GM18507 (cell line): ENCODE measurements at regions not wholly inside any gene's neighbourhood (a gene's known extent, or its start where the extent isn't known, plus 50 kb on each side); places are given as distances from the start of the nearest gene placed in this dataset.
"Not testable (repeated sequence)": the region's sequence is repeated elsewhere in the genome, so short reads cannot be mapped to it uniquely, and the experiment has no call there.

Experiments used
- DNase-seq: peaks from one replicate; pipeline ENCODE4 v3.0.0; 2011; ENCODE audit warnings: low read depth; ENCODE audit not compliant: insufficient read length; ENCODE audit errors: extremely low spot score
- FAIRE-seq: peaks from 2 replicates; lab custom pipeline; 2011; peaks lifted over from hg19 to GRCh38; lab: Jason Lieb, UNC

- no peak for FAIRE-seq
- no peak for DNase-seq
These were observed 91.3 kb upstream of the ABI1 start for GRCh38 chr10:26952094-26952493.

- no peak for DNase-seq
- FAIRE-seq, result no peak
These were observed 90.9 kb upstream of the ABI1 start for GRCh38 chr10:26951650-26952049.

GRCh38 chr10:26950934-26951333 is 90.2 kb upstream of the ABI1 start:
- FAIRE-seq (peak; percentile 62), DNase-seq (no peak)

GRCh38 chr10:26946102-26946811 is 85.5 kb upstream of the ABI1 start:
- FAIRE-seq (no peak), DNase-seq (no peak)

- FAIRE-seq (no peak), DNase-seq (no peak)
These were observed 83.6 kb upstream of the ABI1 start for GRCh38 chr10:26944261-26944882.

- FAIRE-seq (no peak), DNase-seq (no peak)
These were observed 79.2 kb upstream of the ABI1 start for GRCh38 chr10:26939962-26940354.

- DNase-seq, result no peak
- FAIRE-seq, result no peak
These were observed 78.7 kb upstream of the ABI1 start for GRCh38 chr10:26939290-26939961.

- DNase-seq (no peak), FAIRE-seq (no peak)
These were observed 77.8 kb upstream of the ABI1 start for GRCh38 chr10:26938578-26938977.

GRCh38 chr10:26937371-26937770 is 76.6 kb upstream of the ABI1 start:
- DNase-seq, result no peak

GRCh38 chr10:26934190-26934589 is 73.4 kb upstream of the ABI1 start:
- not testable (repeated sequence) for DNase-seq, FAIRE-seq

More at GRCh38 chr10:26937371-26937770, 76.6 kb upstream of the ABI1 start:
- no peak for FAIRE-seq

GRCh38 chr10:26932576-26932975 is 71.8 kb upstream of the ABI1 start:
- FAIRE-seq (no peak), DNase-seq (no peak)

- peak; percentile 38 for DNase-seq
- no peak for FAIRE-seq
These were observed 70.5 kb upstream of the ABI1 start for GRCh38 chr10:26931223-26931622.

- FAIRE-seq, result peak; percentile 51
These were observed 62.1 kb upstream of the ABI1 start for GRCh38 chr10:26922824-26923223.

GRCh38 chr10:26919156-26919860 is 58.5 kb upstream of the ABI1 start:
- not testable (repeated sequence) for DNase-seq, FAIRE-seq

More at GRCh38 chr10:26922824-26923223, 62.1 kb upstream of the ABI1 start:
- not testable (repeated sequence) for DNase-seq

GRCh38 chr10:26914898-26915297 is 54.1 kb upstream of the ABI1 start:
- DNase-seq (no peak), FAIRE-seq (no peak)

GRCh38 chr10:26911811-26912461 is 51.2 kb upstream of the ABI1 start:
- FAIRE-seq, result peak; percentile 44
- no peak for DNase-seq
